Lower leg skin (tissue), 3 donors: ENCODE measurements at regions not wholly inside any gene's neighbourhood (a gene's known extent, or its start where the extent isn't known, plus 50 kb on each side); places are given as distances from the start of the nearest gene placed in this dataset.

Source experiments
- POLR2A ChIP-seq, 2 donors: fragments of 450-650 bp; IDR thresholded peaks; one replicate each; pipeline ENCODE4 v1.6.1; 2016 to 2017; ENCODE audit warnings: antibody characterized with exemption in 2 of 2, mild to moderate bottlenecking in 1 of 2, moderate library complexity in 1 of 2
- TF ChIP-seq, protein P1 (sequence below), 3 donors: fragments of 450-650 bp; IDR thresholded peaks; one replicate each; pipeline ENCODE4 v1.5.1; 2016; ENCODE audit warnings: antibody characterized with exemption in 3 of 3, mild to moderate bottlenecking in 3 of 3, moderate library complexity in 2 of 3

- TF ChIP-seq, protein P1, sequence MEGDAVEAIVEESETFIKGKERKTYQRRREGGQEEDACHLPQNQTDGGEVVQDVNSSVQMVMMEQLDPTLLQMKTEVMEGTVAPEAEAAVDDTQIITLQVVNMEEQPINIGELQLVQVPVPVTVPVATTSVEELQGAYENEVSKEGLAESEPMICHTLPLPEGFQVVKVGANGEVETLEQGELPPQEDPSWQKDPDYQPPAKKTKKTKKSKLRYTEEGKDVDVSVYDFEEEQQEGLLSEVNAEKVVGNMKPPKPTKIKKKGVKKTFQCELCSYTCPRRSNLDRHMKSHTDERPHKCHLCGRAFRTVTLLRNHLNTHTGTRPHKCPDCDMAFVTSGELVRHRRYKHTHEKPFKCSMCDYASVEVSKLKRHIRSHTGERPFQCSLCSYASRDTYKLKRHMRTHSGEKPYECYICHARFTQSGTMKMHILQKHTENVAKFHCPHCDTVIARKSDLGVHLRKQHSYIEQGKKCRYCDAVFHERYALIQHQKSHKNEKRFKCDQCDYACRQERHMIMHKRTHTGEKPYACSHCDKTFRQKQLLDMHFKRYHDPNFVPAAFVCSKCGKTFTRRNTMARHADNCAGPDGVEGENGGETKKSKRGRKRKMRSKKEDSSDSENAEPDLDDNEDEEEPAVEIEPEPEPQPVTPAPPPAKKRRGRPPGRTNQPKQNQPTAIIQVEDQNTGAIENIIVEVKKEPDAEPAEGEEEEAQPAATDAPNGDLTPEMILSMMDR (IDR thresholded peaks at IDR 0.05), result no peak
- no peak for TF ChIP-seq POLR2A (IDR thresholded peaks at IDR 0.05)
Observed at GRCh38 chr1:70675737-70676156, 264.7 kb downstream of the CTH start.
